Upper lobe of right lung (tissue), 1 donor: ENCODE measurements at regions not wholly inside any gene's neighbourhood (a gene's known extent, or its start where the extent isn't known, plus 50 kb on each side); places are given as distances from the start of the nearest gene placed in this dataset.

Experiments used
- ATAC-seq: fragments of 200-7000 bp; cut with Tn5 transposase; one replicate; pipeline ENCODE4 v1.9.1; 2020; ENCODE audit warnings: mild to moderate bottlenecking, moderate library complexity
- DNase-seq: peaks from one replicate; pipeline ENCODE4 v3.0.0-alpha.2; 2020
- H3K27ac ChIP-seq: fragments of 200-600 bp; one replicate; pipeline ENCODE4 v1.8.0; 2022
- H3K27me3 ChIP-seq: fragments of 200-600 bp; one replicate; pipeline ENCODE4 v1.8.0; 2022; ENCODE audit warnings: mild to moderate bottlenecking
- H3K36me3 ChIP-seq: fragments of 200-600 bp; one replicate; pipeline ENCODE4 v1.8.0; 2022
- H3K4me1 ChIP-seq: fragments of 200-600 bp; one replicate; pipeline ENCODE4 v1.8.0; 2022
- H3K4me3 ChIP-seq: fragments of 200-600 bp; one replicate; pipeline ENCODE4 v1.8.0; 2022; ENCODE audit warnings: mild to moderate bottlenecking
- H3K9me3 ChIP-seq: fragments of 200-600 bp; one replicate; pipeline ENCODE4 v1.8.0; 2022
- CTCF ChIP-seq: fragments of 200-600 bp; IDR thresholded peaks from one replicate; pipeline ENCODE4 v1.8.0; 2022; ENCODE audit warnings: antibody characterized with exemption
- intact Hi-C: fragments of 100-400 bp; cut with DNase I; formaldehyde crosslinking; loops from one replicate; pipeline ENCODE4 v1.11.0; 2022
- donor health status: DM: no; HTN: yes; CAD: no; lungs with severe emphysema.

- no peak for TF ChIP-seq CTCF
- Histone ChIP-seq H3K9me3 (no peaks in the 10 kb centered on the region), H3K27ac (no peak overlapping the region), H3K4me3 (no peak overlapping the region), H3K27me3 (no peaks in the 10 kb centered on the region), H3K4me1 (no peaks in the 10 kb centered on the region), H3K36me3 (no peaks in the 10 kb centered on the region)
- no peak for ATAC-seq
- no peak for DNase-seq
- intact Hi-C loops = no loop called here
Measured at GRCh38 chr9:87054999-87055686, 107.8 kb upstream of the GAS1 start.

- Histone ChIP-seq H3K4me1 (no peaks in the 10 kb centered on the region), H3K4me3 (no peak overlapping the region), H3K36me3 (no peaks in the 10 kb centered on the region), H3K27me3 (no peaks in the 10 kb centered on the region), H3K9me3 (no peaks in the 10 kb centered on the region), H3K27ac (no peak overlapping the region)
- DNase-seq (no peak), ATAC-seq (no peak)
- TF ChIP-seq CTCF = no peak
- intact Hi-C loops = no loop called here
Measured at GRCh38 chr9:87059772-87060171, 112.5 kb upstream of the GAS1 start.

DNA sequence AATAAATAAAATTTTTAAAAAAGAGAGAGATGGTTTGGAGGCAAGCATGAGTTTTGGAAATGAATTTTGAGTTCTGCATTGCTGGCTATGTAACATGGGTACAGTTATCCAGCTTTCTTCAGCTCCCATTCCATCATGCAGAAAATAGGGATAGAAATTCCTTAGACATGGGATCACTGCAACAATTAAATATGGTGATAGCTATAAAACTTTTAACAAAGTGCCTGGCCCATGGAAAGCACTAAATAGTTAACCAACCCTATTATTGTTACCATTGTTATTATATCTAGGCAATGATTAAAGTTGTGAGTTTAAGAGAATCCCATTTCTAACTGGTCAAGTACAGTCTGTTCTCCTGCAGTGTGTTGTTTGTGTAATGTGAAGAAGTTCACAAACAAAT lies 115.4 kb upstream of the GAS1 start:
- TF ChIP-seq CTCF = no peak
- Histone ChIP-seq H3K4me1 (no peaks in the 10 kb centered on the region), H3K27ac (peak overlapping the region; percentile 25), H3K36me3 (no peaks in the 10 kb centered on the region), H3K27me3 (no peaks in the 10 kb centered on the region), H3K4me3 (no peak overlapping the region), H3K9me3 (no peaks in the 10 kb centered on the region)
- ATAC-seq = no peak
- intact Hi-C loops = no loop called here
- no peak for DNase-seq

GRCh38 chr9:87063246-87063645 lies 115.9 kb upstream of the GAS1 start:
- no peaks in the 10 kb centered on the region for H3K36me3 ChIP-seq
- ATAC-seq = peak; percentile 42
- H3K27ac ChIP-seq = peak overlapping the region; percentile 25
- no peak for DNase-seq
- H3K4me3 ChIP-seq = no peak overlapping the region
- H3K4me1 ChIP-seq = no peaks in the 10 kb centered on the region
- H3K27me3 ChIP-seq = no peaks in the 10 kb centered on the region
- TF ChIP-seq CTCF = no peak
- H3K9me3 ChIP-seq = no peaks in the 10 kb centered on the region
- intact Hi-C loops = no loop called here

- H3K36me3 ChIP-seq = no peaks in the 10 kb centered on the region
- H3K9me3 ChIP-seq = no peaks in the 10 kb centered on the region
- TF ChIP-seq CTCF = no peak
- no peaks in the 10 kb centered on the region for H3K27me3 ChIP-seq
- DNase-seq (no peak), ATAC-seq (no peak)
- no peaks in the 10 kb centered on the region for H3K4me1 ChIP-seq
- no peak overlapping the region for H3K4me3 ChIP-seq
- intact Hi-C loops = no loop called here
- H3K27ac ChIP-seq = no peak overlapping the region
Measured at GRCh38 chr9:87063871-87064270, 116.6 kb upstream of the GAS1 start.

GRCh38 chr9:87064311-87064710 lies 117.0 kb upstream of the GAS1 start:
- Histone ChIP-seq H3K4me3 (no peak overlapping the region), H3K4me1 (no peaks in the 10 kb centered on the region), H3K36me3 (no peaks in the 10 kb centered on the region), H3K27me3 (no peaks in the 10 kb centered on the region), H3K9me3 (no peaks in the 10 kb centered on the region), H3K27ac (no peak overlapping the region)
- no peak for TF ChIP-seq CTCF
- no peak for ATAC-seq
- intact Hi-C loops = no loop called here
- no peak for DNase-seq
